Fibroblast of villous mesenchyme (primary cell): ENCODE measurements at regions not wholly inside any gene's neighbourhood (a gene's known extent, or its start where the extent isn't known, plus 50 kb on each side); places are given as distances from the start of the nearest gene placed in this dataset.

Experiments
- DNase-seq: peaks from one replicate; pipeline ENCODE4 v3.0.0-alpha.2; 2010; ENCODE audit warnings: low read depth
- H3K4me3 ChIP-seq: 2 replicates; pipeline ENCODE4 v1.5.1; 2011; ENCODE audit warnings: low read depth, mild to moderate bottlenecking, low read length
- TF ChIP-seq, protein P1 (sequence below): IDR thresholded peaks from 2 replicates; pipeline ENCODE4 v1.5.1; 2012; ENCODE audit warnings: low read depth, mild to moderate bottlenecking, low read length; ENCODE audit not compliant: insufficient read depth

DNA sequence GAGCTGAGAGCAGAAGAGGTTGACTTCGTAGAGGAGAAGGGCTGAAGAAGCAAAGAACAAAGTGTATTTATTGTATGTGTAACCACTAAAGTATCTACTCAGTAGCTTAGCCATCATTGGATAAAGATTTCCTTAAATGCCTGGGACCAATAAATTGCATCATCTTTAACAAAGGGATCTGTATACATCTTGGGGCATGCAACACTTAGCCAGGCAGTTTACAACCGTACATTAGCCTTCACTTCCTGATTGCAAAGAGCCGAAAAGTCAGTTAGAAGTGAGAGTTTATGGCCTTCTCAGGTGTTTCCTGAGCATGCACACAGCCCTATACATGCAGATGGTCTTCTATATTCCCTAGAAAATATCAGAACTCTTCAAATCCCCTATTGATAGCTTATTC lies 68.0 kb upstream of the MAGED1 start:
- H3K4me3 ChIP-seq, result no peak overlapping the region
- TF ChIP-seq, protein P1, sequence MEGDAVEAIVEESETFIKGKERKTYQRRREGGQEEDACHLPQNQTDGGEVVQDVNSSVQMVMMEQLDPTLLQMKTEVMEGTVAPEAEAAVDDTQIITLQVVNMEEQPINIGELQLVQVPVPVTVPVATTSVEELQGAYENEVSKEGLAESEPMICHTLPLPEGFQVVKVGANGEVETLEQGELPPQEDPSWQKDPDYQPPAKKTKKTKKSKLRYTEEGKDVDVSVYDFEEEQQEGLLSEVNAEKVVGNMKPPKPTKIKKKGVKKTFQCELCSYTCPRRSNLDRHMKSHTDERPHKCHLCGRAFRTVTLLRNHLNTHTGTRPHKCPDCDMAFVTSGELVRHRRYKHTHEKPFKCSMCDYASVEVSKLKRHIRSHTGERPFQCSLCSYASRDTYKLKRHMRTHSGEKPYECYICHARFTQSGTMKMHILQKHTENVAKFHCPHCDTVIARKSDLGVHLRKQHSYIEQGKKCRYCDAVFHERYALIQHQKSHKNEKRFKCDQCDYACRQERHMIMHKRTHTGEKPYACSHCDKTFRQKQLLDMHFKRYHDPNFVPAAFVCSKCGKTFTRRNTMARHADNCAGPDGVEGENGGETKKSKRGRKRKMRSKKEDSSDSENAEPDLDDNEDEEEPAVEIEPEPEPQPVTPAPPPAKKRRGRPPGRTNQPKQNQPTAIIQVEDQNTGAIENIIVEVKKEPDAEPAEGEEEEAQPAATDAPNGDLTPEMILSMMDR, result no peak
- DNase-seq, result peak; percentile 11

DNA sequence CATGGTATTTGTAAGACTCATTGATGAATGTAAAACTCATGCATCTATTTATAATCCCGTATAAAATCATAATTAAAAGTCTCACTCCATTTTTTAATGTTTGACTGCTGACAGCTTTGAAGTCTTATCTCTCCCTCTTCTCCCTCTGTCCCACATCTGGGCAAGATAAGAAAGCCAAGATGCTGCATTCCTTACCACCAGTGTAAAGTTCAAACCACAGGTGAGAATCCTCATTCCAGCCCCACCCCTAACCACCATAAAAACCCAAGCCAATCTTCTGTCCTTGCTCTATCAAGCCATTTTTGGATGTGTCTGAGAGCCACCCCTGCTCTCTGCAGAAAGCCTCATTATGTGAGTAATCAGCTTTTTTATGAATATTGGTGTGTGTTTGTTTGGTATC lies 59.3 kb upstream of the MAGED1 start:
- DNase-seq, result no peak
- TF ChIP-seq, protein P1, result no peak
- H3K4me3 ChIP-seq, result no peak overlapping the region

- no peak for DNase-seq
- no peak overlapping the region for H3K4me3 ChIP-seq
- TF ChIP-seq, protein P1, result no peak
These were observed 56.6 kb upstream of the MAGED1 start for GRCh38 chrX:51836823-51837222.

GRCh38 chrX:51837451-51837850 lies 56.0 kb upstream of the MAGED1 start:
- TF ChIP-seq, protein P1, result no peak
- no peak for DNase-seq

GRCh38 chrX:51837921-51838320 lies 55.5 kb upstream of the MAGED1 start:
- H3K4me3 ChIP-seq, result no peak overlapping the region
- TF ChIP-seq, protein P1, result no peak
- peak; percentile 75 for DNase-seq

More at GRCh38 chrX:51837451-51837850, 56.0 kb upstream of the MAGED1 start:
- H3K4me3 ChIP-seq, result no peak overlapping the region
